SU-DHL-6 (cell line): ENCODE measurements at regions not wholly inside any gene's neighbourhood (a gene's known extent, or its start where the extent isn't known, plus 50 kb on each side); places are given as distances from the start of the nearest gene placed in this dataset.

Experiments used
- CTCF ChIP-seq: fragments of 200-600 bp; sonication (generic); IDR thresholded peaks from one replicate; pipeline ENCODE4 v1.5.1; 2017; ENCODE audit warnings: antibody characterized with exemption, mild to moderate bottlenecking, low read length, moderate library complexity; ENCODE audit not compliant: insufficient read depth, poor library complexity, severe bottlenecking
- EZH2phosphoT487 ChIP-seq: fragments of 200-600 bp; sonication (generic), shearing (Covaris generic); conservative IDR thresholded peaks from 2 replicates; pipeline ENCODE4 v1.6.1; 2018; ENCODE audit warnings: mild to moderate bottlenecking, antibody characterized with exemption, low read length, moderate library complexity, mixed read lengths

GRCh38 chr16:66278604-66279262 is 87.8 kb upstream of the CDH5 start:
- TF ChIP-seq CTCF: no peak
- no peak for TF ChIP-seq EZH2phosphoT487
